OCI-LY1 (cell line): ENCODE measurements at regions not wholly inside any gene's neighbourhood (a gene's known extent, or its start where the extent isn't known, plus 50 kb on each side); places are given as distances from the start of the nearest gene placed in this dataset.

Experiments used
- CTCF ChIP-seq: fragments of 200-600 bp; sonication (generic), shearing (Covaris generic); IDR thresholded peaks from 2 replicates; pipeline ENCODE4 v1.5.1; 2017; ENCODE audit warnings: mild to moderate bottlenecking, antibody characterized with exemption, low read length, moderate library complexity, mixed read lengths
- EZH2 ChIP-seq: fragments of 200-600 bp; sonication (generic), shearing (Covaris generic); IDR thresholded peaks from 2 replicates; pipeline ENCODE4 v1.8.0; 2017; ENCODE audit warnings: borderline replicate concordance, mixed run types, mild to moderate bottlenecking, antibody characterized with exemption, low read length, moderate library complexity, mixed read lengths

GRCh38 chr14:61145903-61146481 is 135.1 kb downstream of the TMEM30B start:
- TF ChIP-seq CTCF (no peak), EZH2 (no peak)
